Astrocyte of the spinal cord (primary cell): ENCODE measurements at regions not wholly inside any gene's neighbourhood (a gene's known extent, or its start where the extent isn't known, plus 50 kb on each side); places are given as distances from the start of the nearest gene placed in this dataset.
"Not testable (repeated sequence)": the region's sequence is repeated elsewhere in the genome, so short reads cannot be mapped to it uniquely, and the experiment has no call there.

ENCODE experiments used
- DNase-seq: peaks from one replicate; pipeline ENCODE4 v3.0.0; 2011; ENCODE audit warnings: low read depth, low spot score
- H3K4me3 ChIP-seq: 2 replicates; pipeline ENCODE4 v1.5.1; 2011; ENCODE audit warnings: low read depth, mild to moderate bottlenecking, low read length, moderate library complexity
- CTCF ChIP-seq: IDR thresholded peaks from 2 replicates; pipeline ENCODE4 v1.5.1; 2012; ENCODE audit warnings: low read depth, mild to moderate bottlenecking, low read length, inconsistent platforms
- in situ Hi-C: cut with HindIII; loops from 2 replicates; pipeline ENCODE4 v1.10.0; 2017; ENCODE audit warnings: low sequenced_read_pairs

GRCh38 chr10:84951616-84952015 is 623.2 kb downstream of the CCSER2 start:
- no peak for TF ChIP-seq CTCF
- DNase-seq, result no peak
- in situ Hi-C loops, result no loop called here
- H3K4me3 ChIP-seq, result no peak overlapping the region

GRCh38 chr10:84957427-84957826 is 629.0 kb downstream of the CCSER2 start:
- no peak for TF ChIP-seq CTCF
- in situ Hi-C loops, result no loop called here
- DNase-seq, result no peak
- H3K4me3 ChIP-seq, result no peak overlapping the region

- no peak for DNase-seq
- no peak for TF ChIP-seq CTCF
- H3K4me3 ChIP-seq, result no peak overlapping the region
- in situ Hi-C loops, result no loop called here
Observed at GRCh38 chr10:84965468-84965867, 637.1 kb downstream of the CCSER2 start.

- H3K4me3 ChIP-seq, result no peak overlapping the region
- in situ Hi-C loops, result no loop called here
- no peak for DNase-seq
- TF ChIP-seq CTCF, result no peak
Observed at GRCh38 chr10:84966708-84967441, 638.5 kb downstream of the CCSER2 start.

GRCh38 chr10:84969297-84969696 is 640.9 kb downstream of the CCSER2 start:
- H3K4me3 ChIP-seq, in situ Hi-C loops, DNase-seq: not testable (repeated sequence)

- H3K4me3 ChIP-seq, result no peak overlapping the region
- no peak for TF ChIP-seq CTCF
- DNase-seq, result no peak
- in situ Hi-C loops, result no loop called here
Observed at GRCh38 chr10:84987039-84987438, 658.6 kb downstream of the CCSER2 start.

- H3K4me3 ChIP-seq, result no peak overlapping the region
- in situ Hi-C loops, result no loop called here
- DNase-seq, result no peak
- TF ChIP-seq CTCF, result no peak
Observed at GRCh38 chr10:84988011-84988410, 659.6 kb downstream of the CCSER2 start.
